GM12878 (cell line): ENCODE measurements at regions not wholly inside any gene's neighbourhood (a gene's known extent, or its start where the extent isn't known, plus 50 kb on each side); places are given as distances from the start of the nearest gene placed in this dataset.

Experiments used
- PML ChIP-seq: IDR thresholded peaks from 2 replicates; pipeline ENCODE4 v1.6.1; 2012; ENCODE audit warnings: low read length, inconsistent platforms
- TCF7 ChIP-seq: IDR thresholded peaks from 2 replicates; pipeline ENCODE4 v1.6.1; 2014; ENCODE audit warnings: antibody characterized with exemption, borderline replicate concordance

- no peak for TF ChIP-seq TCF7
- no peak for TF ChIP-seq PML
Observed at GRCh38 chr20:36094497-36094896, 60.0 kb upstream of the EPB41L1 start.
